ENCODE measurements at regions not wholly inside any gene's neighbourhood (a gene's known extent, or its start where the extent isn't known, plus 50 kb on each side); places are given as distances from the start of the nearest gene placed in this dataset.

- H3K27me3 ChIP-seq (replicated peaks; ENCODE audit: control insufficient read depth, insufficient read depth, low read length): no peaks in the 10 kb centered on the region
- DNase-seq (ENCODE audit: extremely low read depth, insufficient read length): no peak
- TF ChIP-seq, protein P1, sequence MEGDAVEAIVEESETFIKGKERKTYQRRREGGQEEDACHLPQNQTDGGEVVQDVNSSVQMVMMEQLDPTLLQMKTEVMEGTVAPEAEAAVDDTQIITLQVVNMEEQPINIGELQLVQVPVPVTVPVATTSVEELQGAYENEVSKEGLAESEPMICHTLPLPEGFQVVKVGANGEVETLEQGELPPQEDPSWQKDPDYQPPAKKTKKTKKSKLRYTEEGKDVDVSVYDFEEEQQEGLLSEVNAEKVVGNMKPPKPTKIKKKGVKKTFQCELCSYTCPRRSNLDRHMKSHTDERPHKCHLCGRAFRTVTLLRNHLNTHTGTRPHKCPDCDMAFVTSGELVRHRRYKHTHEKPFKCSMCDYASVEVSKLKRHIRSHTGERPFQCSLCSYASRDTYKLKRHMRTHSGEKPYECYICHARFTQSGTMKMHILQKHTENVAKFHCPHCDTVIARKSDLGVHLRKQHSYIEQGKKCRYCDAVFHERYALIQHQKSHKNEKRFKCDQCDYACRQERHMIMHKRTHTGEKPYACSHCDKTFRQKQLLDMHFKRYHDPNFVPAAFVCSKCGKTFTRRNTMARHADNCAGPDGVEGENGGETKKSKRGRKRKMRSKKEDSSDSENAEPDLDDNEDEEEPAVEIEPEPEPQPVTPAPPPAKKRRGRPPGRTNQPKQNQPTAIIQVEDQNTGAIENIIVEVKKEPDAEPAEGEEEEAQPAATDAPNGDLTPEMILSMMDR (IDR thresholded peaks at IDR 0.05; ENCODE audit: insufficient read depth, low read length, poor library complexity, severe bottlenecking): no peak
- H3K36me3 ChIP-seq (ENCODE audit: control insufficient read depth, insufficient read depth, low read length): no peaks in the 10 kb centered on the region
- no peak overlapping the region for H3K4me3 ChIP-seq (replicated peaks; ENCODE audit: low read depth, low read length)
These were observed 803.4 kb downstream of the PCDH17 start for GRCh38 chr13:58434943-58435342.

GRCh38 chr13:58437427-58437826, 805.9 kb downstream of the PCDH17 start:
- Histone ChIP-seq H3K4me3 (replicated peaks; ENCODE audit: low read depth, low read length) (no peak overlapping the region), H3K36me3 (ENCODE audit: control insufficient read depth, insufficient read depth, low read length) (no peaks in the 10 kb centered on the region), H3K27me3 (replicated peaks; ENCODE audit: control insufficient read depth, insufficient read depth, low read length) (no peaks in the 10 kb centered on the region)
- no peak for DNase-seq (ENCODE audit: extremely low read depth, insufficient read length)
- TF ChIP-seq, protein P1 (IDR thresholded peaks at IDR 0.05; ENCODE audit: insufficient read depth, low read length, poor library complexity, severe bottlenecking): no peak

GRCh38 chr13:58446979-58447378, 815.4 kb downstream of the PCDH17 start:
- no peak overlapping the region for H3K4me3 ChIP-seq (replicated peaks; ENCODE audit: low read depth, low read length)
- H3K36me3 ChIP-seq (ENCODE audit: control insufficient read depth, insufficient read depth, low read length): no peaks in the 10 kb centered on the region
- TF ChIP-seq, protein P1 (IDR thresholded peaks at IDR 0.05; ENCODE audit: insufficient read depth, low read length, poor library complexity, severe bottlenecking): no peak
- no peaks in the 10 kb centered on the region for H3K27me3 ChIP-seq (replicated peaks; ENCODE audit: control insufficient read depth, insufficient read depth, low read length)
- no peak for DNase-seq (ENCODE audit: extremely low read depth, insufficient read length)

GRCh38 chr13:58452123-58452623, 820.6 kb downstream of the PCDH17 start:
- Histone ChIP-seq H3K4me3 (replicated peaks; ENCODE audit: low read depth, low read length) (no peak overlapping the region), H3K36me3 (ENCODE audit: control insufficient read depth, insufficient read depth, low read length) (no peaks in the 10 kb centered on the region), H3K27me3 (replicated peaks; ENCODE audit: control insufficient read depth, insufficient read depth, low read length) (no peaks in the 10 kb centered on the region)
- TF ChIP-seq, protein P1 (IDR thresholded peaks at IDR 0.05; ENCODE audit: insufficient read depth, low read length, poor library complexity, severe bottlenecking): no peak
- DNase-seq (ENCODE audit: extremely low read depth, insufficient read length): no peak

DNA sequence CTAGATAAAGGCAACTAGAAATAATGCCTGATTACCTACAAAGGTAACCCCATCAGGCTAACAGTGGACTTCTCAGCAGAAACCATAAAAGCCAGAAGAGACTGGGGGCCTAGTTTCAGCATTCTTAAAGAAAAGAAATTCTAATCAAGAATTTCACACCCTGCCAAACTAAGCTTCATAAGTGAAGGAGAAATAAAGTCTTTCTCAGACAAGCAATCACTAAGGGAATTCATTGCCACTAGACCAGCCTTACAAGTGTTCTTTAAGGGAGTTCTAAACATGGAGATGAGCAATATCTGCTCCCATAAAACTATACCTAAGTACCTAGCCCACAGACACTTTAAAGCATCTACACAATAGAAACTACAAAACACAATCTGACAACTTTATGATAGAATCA, 823.5 kb downstream of the PCDH17 start:
- Histone ChIP-seq H3K36me3 (ENCODE audit: control insufficient read depth, insufficient read depth, low read length) (no peaks in the 10 kb centered on the region), H3K4me3 (replicated peaks; ENCODE audit: low read depth, low read length) (no peak overlapping the region), H3K27me3 (replicated peaks; ENCODE audit: control insufficient read depth, insufficient read depth, low read length) (no peaks in the 10 kb centered on the region)
- no peak for DNase-seq (ENCODE audit: extremely low read depth, insufficient read length)
- TF ChIP-seq, protein P1 (IDR thresholded peaks at IDR 0.05; ENCODE audit: insufficient read depth, low read length, poor library complexity, severe bottlenecking): no peak

DNA sequence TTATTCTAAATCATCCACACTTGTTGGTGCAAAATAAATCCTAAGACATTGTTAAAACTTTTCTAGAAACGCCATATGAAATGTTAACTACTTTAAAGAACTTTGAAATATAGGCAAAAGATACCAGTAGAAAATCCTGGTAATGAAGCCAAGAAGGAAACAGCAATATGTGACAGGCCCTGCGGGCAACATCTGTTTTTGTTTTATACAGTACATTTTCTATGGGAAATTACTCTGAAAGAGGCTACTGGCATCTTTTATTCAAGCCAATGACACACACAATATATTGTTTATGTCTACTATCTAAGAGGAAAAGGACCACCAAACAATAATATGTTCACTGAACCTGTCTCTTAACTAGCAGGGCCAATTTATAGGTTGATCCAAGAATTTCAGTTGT, 829.7 kb downstream of the PCDH17 start:
- H3K27me3 ChIP-seq (replicated peaks; ENCODE audit: control insufficient read depth, insufficient read depth, low read length): no peaks in the 10 kb centered on the region
- no peak overlapping the region for H3K4me3 ChIP-seq (replicated peaks; ENCODE audit: low read depth, low read length)
- TF ChIP-seq, protein P1 (IDR thresholded peaks at IDR 0.05; ENCODE audit: insufficient read depth, low read length, poor library complexity, severe bottlenecking): no peak

More for the DNA sequence above, 829.7 kb downstream of the PCDH17 start:
- H3K36me3 ChIP-seq (ENCODE audit: control insufficient read depth, insufficient read depth, low read length): no peaks in the 10 kb centered on the region
- DNase-seq (ENCODE audit: extremely low read depth, insufficient read length): no peak

Measured in GM06990 (cell line).